Left ventricle myocardium inferior (tissue), 1 donor: ENCODE measurements at regions not wholly inside any gene's neighbourhood (a gene's known extent, or its start where the extent isn't known, plus 50 kb on each side); places are given as distances from the start of the nearest gene placed in this dataset.

Experiments used
- DNase-seq: peaks from one replicate; pipeline ENCODE4 v3.0.0-alpha.2; 2020
- H3K27ac ChIP-seq: fragments of 200-600 bp; replicated peaks from 2 replicates; pipeline ENCODE4 v1.8.0; 2021
- H3K27me3 ChIP-seq: fragments of 200-600 bp; 2 replicates; pipeline ENCODE4 v1.8.0; 2021; ENCODE audit warnings: low read depth
- H3K36me3 ChIP-seq: fragments of 200-600 bp; 2 replicates; pipeline ENCODE4 v1.8.0; 2021
- H3K4me1 ChIP-seq: fragments of 200-600 bp; 2 replicates; pipeline ENCODE4 v1.8.0; 2021
- H3K4me3 ChIP-seq: fragments of 200-600 bp; 2 replicates; pipeline ENCODE4 v1.8.0; 2021; ENCODE audit warnings: mild to moderate bottlenecking, moderate library complexity
- H3K9me3 ChIP-seq: fragments of 200-600 bp; replicated peaks from 2 replicates; pipeline ENCODE4 v1.8.0; 2021
- CTCF ChIP-seq: fragments of 200-600 bp; IDR thresholded peaks from 2 replicates; pipeline ENCODE4 v1.8.0; 2021; ENCODE audit warnings: antibody characterized with exemption, mild to moderate bottlenecking, borderline replicate concordance
- intact Hi-C: fragments of 100-400 bp; cut with micrococcal nuclease; formaldehyde crosslinking; loops from one replicate; pipeline ENCODE4 v1.11.0; 2022
- donor health status: DM: no; HTN: yes; CAD: no; lungs with severe emphysema.

GRCh38 chr13:65154661-65155447, 2075.3 kb downstream of the PCDH9 start:
- Histone ChIP-seq H3K36me3 (no peaks in the 10 kb centered on the region), H3K9me3 (no peaks in the 10 kb centered on the region), H3K27me3 (no peaks in the 10 kb centered on the region), H3K4me3 (no peak overlapping the region), H3K27ac (no peak overlapping the region), H3K4me1 (no peaks in the 10 kb centered on the region)
- DNase-seq = no peak
- intact Hi-C loops = no loop called here
- no peak for TF ChIP-seq CTCF

- TF ChIP-seq CTCF = no peak
- Histone ChIP-seq H3K27ac (no peak overlapping the region), H3K36me3 (no peaks in the 10 kb centered on the region), H3K27me3 (no peaks in the 10 kb centered on the region), H3K4me1 (no peaks in the 10 kb centered on the region), H3K9me3 (no peaks in the 10 kb centered on the region), H3K4me3 (no peak overlapping the region)
- no peak for DNase-seq
- intact Hi-C loops = no loop called here
These were observed 2080.4 kb downstream of the PCDH9 start for GRCh38 chr13:65149687-65150086.

DNA sequence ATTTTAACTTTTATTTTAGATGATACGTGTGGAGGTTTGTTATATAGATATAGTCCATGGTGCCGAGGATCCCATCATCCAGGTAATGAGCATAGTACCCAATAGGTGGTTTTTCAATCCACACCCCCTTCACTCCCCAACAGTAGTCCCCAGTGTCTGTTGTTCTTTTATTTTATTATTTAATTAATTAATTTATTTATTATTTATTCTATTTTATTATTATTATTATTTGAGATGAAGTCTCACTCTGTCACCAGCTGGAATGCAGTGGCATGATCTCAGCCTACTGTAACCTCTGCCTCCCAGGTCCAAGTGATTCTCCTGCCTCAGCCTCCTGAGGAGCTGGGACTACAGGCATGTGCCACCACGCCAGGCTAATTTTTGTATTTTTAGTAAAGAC, 2086.2 kb downstream of the PCDH9 start:
- no peaks in the 10 kb centered on the region for H3K27me3 ChIP-seq
- no peaks in the 10 kb centered on the region for H3K9me3 ChIP-seq
- intact Hi-C loops = no loop called here
- no peaks in the 10 kb centered on the region for H3K4me1 ChIP-seq
- TF ChIP-seq CTCF = no peak
- DNase-seq = no peak
- no peak overlapping the region for H3K27ac ChIP-seq
- no peaks in the 10 kb centered on the region for H3K36me3 ChIP-seq
- H3K4me3 ChIP-seq = no peak overlapping the region

DNA sequence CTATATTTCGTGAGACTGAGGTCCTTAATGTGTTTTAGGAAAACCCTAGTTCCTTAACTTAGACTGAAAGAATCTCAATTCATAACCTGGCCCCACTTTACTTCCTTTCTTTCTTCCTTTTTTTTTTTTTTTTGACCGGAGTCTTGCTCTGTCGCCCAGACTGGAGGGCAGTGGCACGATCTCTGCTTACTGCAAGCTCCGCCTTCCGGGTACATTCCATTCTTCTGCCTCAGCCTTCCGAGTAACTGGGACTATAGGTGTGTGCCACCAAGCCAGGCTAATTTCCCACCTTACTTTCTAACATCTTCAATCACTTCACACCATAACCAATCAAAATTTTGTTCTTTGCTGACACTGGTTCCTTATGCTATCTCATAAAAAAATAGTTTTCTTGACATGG, 2097.0 kb downstream of the PCDH9 start:
- TF ChIP-seq CTCF = no peak
- Histone ChIP-seq H3K4me1 (no peaks in the 10 kb centered on the region), H3K9me3 (no peaks in the 10 kb centered on the region), H3K27ac (no peak overlapping the region), H3K36me3 (no peaks in the 10 kb centered on the region), H3K27me3 (no peaks in the 10 kb centered on the region), H3K4me3 (no peak overlapping the region)
- intact Hi-C loops = no loop called here
- no peak for DNase-seq

- Histone ChIP-seq H3K27ac (no peak overlapping the region), H3K27me3 (no peaks in the 10 kb centered on the region), H3K9me3 (no peaks in the 10 kb centered on the region), H3K4me3 (no peak overlapping the region), H3K36me3 (no peaks in the 10 kb centered on the region), H3K4me1 (no peaks in the 10 kb centered on the region)
- DNase-seq = no peak
- intact Hi-C loops = no loop called here
- TF ChIP-seq CTCF = no peak
These were observed 2104.9 kb downstream of the PCDH9 start for GRCh38 chr13:65125236-65125635.
